HG02678 (cell line): ENCODE measurements at regions not wholly inside any gene's neighbourhood (a gene's known extent, or its start where the extent isn't known, plus 50 kb on each side); places are given as distances from the start of the nearest gene placed in this dataset.

Experiments
- ATAC-seq: cut with Tn5 transposase; IDR thresholded peaks from one replicate; pipeline ENCODE4 v1.9.1; 2021; ENCODE audit warnings: mild to moderate bottlenecking, moderate library complexity; ENCODE audit not compliant: unreplicated experiment

- no peak for ATAC-seq
These were observed 219.6 kb upstream of the LRRN1 start for GRCh38 chr3:3579658-3580057.

- ATAC-seq, result no peak
These were observed 220.5 kb upstream of the LRRN1 start for GRCh38 chr3:3578718-3579117.

DNA sequence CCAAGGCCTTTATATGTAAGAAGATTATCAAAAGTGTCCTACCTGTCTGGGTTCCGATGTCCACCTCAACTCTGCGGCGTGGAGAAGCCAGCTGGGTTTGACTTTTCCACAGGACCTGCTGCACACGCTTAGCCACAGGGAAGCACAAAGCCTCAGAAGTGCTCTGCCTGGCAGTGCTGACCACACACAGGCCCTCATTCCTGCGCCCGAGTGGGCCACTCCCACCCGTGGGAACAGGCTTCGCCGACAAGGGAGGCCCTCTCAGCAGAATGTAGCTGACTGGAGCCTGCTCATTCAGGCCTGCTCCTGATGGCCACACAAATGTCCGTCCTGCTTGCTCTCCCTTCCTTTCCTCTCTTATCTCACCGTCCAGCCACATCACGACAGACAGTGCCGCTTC lies 221.4 kb upstream of the LRRN1 start:
- no peak for ATAC-seq

DNA sequence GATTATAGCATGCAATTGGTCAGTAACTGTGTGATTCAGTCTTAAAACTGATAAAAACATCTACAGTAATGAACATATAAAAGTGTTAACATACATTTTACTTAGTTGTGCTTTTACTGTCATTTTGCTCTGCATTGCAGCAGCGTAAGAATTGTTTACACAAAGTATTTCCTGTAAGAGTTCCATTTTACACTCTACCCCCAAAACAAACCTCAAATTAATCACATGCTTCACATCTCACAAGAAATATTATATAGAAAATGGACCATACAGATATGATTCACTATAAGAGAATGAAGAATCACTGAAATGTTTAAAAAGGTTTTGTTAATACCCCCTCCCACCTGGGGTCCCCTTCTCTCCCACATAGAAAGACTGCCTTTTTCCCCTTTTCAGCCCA lies 225.9 kb upstream of the LRRN1 start:
- no peak for ATAC-seq

- ATAC-seq, result no peak
These were observed 238.5 kb upstream of the LRRN1 start for GRCh38 chr3:3560591-3561311.

DNA sequence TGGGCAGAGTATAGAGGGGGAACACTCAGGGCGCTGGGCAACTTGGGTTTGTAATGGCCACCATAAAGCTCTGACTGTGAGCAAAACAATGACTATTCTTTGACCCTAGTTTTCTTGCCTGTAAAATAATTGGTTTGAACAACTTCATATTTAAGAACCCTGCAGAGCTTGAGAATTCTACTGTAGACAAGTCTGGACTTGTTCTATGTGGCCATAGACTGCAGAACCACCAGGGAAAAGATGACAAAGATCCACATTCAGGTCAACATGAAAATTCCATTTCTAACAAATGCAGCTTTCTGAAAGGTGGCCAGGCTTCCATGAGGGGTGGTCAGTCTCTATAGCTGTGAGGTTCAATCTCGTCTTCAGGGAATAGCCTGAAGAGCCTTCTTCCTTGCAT lies 239.4 kb upstream of the LRRN1 start:
- ATAC-seq, result no peak

- ATAC-seq, result no peak
These were observed 243.2 kb upstream of the LRRN1 start for GRCh38 chr3:3556078-3556477.

DNA sequence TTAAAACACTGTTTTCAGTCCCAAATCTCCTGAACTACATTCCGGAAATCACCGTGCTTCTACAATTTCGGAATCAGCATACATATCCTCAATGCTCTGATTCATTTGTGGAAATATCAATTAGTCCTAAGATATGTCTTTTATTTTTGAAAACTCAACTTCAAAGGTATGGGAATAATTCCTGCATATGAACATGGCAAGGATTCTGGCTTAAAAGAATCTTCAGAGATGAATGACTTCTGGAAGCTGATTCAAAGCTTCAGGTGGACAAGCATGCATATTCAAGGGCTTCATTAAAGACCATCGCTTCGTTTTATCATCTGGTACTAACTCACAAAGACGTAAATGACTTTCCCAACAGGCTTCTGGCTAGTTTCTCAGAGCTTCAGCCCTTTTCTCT lies 246.0 kb upstream of the LRRN1 start:
- no peak for ATAC-seq

DNA sequence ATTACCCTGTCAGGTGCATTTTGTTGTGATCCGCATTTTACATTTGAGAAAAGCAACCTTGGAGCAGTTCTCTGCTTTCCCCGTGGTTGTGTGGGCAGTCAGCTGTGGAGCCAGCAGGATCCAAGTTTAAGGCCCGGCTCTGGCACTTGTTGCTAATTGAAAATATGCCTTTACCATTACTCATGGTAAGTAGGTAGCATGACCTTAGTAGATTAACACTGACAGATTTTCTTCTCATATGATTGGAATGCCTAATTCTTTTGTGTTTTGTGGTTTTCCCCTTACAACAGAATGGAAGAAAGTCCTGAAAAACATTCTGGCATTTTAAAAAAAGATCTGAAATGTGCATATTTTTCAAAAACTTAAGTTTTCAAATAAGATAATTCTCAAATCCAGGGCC lies 246.5 kb upstream of the LRRN1 start:
- ATAC-seq, result no peak

DNA sequence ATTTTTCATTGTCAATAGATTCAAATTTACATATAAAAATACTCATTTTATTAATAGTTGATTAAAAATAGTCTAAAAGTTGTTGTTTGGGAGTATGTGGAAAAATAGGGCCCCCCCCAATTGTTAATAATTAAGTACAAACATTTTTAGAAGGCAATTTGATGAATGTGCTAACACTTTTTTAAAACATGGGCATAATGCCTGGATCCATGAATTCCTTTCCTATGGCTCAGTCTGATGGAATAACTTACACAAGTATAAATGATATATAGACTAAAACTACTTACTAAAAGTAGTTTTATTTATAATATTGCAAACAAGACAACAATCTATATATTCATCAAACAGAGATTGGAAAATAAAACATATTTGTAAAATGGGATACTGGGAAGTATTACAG lies 247.2 kb upstream of the LRRN1 start:
- no peak for ATAC-seq

DNA sequence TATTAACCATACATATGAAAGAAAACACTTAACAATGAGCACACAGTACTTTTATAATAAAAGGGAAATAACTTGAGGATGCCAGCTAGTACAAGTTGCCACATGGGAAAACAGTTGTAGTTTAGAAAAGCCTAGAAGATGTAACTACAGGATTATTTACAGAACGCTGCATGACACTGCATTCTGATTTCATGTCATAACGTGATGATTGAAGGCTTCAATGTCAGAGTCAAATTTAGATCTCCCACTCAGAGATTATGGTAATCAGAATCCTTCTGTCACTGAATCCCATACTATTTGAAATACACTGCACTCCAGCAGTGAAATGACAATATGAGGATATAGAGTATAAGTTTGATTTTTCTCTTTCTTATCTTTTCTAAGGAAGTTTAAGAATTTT lies 253.9 kb upstream of the LRRN1 start:
- ATAC-seq, result no peak

DNA sequence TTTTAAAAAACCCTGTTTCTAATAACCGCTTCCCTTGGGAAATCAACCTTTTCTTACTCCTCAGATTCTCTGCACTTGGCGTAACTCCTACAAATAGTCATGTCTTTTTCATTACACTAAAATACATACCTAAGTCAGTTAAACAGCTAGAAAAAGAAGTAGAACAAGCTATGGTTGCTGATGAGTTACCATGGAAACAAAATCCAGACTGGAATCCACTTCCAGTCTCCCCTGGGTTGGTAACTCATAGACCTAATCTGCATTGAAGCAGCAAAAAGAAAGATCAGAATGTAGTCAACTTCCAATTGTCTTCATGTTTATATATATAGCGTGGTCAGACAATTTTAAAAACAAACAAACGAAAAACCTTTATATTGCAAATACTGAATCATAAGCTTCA lies 260.8 kb upstream of the LRRN1 start:
- no peak for ATAC-seq

- no peak for ATAC-seq
These were observed 266.7 kb upstream of the LRRN1 start for GRCh38 chr3:3532508-3532907.

DNA sequence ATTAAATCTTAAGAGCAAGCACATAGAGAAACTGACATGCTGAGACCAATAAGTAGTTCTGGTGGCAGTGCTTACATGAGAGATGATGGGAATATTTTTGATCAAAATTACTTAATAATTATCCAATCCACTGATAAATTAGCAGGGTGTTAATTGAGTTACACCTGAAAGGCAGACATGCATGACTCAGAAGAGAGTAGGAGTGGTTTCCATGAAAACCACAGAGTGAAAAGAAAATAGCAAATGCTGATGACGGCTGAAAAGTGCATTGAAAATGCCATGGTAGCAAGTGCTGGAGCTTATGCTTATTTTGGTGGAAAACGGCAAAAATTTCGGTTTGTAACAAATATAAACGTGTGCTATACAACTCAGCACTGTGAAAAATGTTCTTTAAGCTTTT lies 267.8 kb upstream of the LRRN1 start:
- no peak for ATAC-seq

DNA sequence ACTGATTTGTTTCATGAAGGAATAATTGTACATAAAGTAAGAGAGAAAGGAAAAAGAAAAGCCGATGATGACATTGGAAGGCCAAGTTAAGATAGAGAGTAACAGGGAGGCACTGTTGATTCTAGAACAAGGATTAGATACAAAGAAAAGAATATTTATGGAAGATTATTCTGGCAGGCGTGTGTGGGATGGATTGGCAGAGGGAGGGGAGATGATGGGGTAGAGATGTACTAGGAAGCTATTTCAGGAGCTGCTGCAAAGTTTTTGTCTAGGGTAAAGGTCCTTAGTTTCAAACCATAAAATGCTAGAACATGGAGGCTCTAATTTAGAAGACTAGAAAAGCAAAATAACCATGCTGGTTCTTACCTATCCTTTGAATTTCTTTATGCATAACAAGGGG lies 280.0 kb upstream of the LRRN1 start:
- ATAC-seq, result no peak

GRCh38 chr3:3516996-3517395 lies 282.2 kb upstream of the LRRN1 start:
- no peak for ATAC-seq

DNA sequence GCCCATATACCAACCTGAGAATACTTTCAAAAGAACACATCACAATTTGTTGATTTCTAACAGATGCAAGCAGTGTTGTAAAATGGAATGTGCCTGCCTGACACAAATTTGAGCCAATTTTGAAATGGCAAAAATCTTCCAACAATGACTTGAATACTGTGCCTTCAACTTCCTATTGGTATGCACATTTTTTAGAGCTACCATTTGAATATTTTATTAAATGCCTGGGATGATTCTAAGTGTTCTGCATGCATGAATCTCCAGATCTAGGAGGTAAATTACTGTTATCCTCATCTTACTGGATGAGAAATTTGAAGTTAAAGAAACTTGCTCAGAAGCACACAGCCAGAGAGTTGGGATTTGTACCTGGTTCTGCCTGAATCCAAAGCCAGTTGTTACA lies 282.8 kb upstream of the LRRN1 start:
- ATAC-seq, result no peak

DNA sequence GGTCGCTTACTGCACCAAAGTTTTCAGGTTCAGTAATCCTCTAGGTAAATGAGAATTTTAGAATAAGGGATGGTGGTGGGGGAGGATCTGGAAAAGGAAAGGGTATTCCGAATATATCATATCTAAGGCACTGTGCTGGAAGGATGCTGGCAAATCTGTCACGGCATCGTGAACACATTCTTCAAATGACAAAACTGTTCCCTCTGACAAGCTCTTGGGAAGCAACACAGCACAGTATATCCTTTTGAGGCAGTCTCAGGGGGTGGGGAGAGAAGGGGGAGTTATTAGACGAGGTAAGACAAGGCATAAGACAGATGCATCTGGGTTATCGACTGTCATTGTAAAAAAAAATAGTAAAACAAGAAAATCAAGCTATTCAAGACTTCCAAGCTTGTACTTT lies 289.6 kb upstream of the LRRN1 start:
- no peak for ATAC-seq

DNA sequence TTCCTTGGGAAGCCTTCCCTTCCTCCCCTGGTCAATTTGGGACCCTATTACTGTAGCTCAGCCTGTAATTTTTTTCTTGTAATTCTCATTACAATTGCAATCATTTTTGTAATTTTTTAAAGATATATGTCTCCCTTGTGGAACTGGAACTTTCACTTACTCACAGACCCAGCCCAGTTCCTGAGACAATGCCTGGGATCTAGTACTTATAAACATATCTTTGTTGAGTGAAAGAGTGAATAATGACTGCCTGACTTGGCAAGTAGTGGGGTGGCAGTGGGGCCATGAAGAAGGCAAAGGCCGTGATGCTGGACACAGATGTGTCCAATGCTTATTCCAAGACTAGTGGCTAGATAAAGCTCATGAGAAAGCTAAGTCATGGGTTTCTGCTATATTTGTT lies 294.5 kb upstream of the LRRN1 start:
- no peak for ATAC-seq

DNA sequence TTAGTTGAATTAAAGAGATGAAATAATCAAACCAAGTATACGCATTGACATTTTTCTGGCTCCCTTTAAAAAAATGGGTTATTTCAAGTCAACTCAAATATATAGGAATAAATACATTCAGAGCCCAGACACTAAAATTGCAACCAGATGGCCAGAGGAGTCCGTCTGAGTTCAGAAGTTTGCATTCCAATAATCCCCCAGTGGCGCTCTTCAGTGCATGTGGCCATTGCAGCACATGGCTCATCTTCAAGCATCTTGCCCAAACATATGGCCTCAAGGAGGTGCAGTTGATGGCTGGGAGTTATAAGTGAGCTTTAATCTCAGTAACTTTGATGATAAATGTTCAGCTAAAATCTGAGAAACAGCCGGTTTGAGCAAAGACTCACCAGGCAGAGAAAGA lies 295.8 kb upstream of the LRRN1 start:
- ATAC-seq, result no peak

DNA sequence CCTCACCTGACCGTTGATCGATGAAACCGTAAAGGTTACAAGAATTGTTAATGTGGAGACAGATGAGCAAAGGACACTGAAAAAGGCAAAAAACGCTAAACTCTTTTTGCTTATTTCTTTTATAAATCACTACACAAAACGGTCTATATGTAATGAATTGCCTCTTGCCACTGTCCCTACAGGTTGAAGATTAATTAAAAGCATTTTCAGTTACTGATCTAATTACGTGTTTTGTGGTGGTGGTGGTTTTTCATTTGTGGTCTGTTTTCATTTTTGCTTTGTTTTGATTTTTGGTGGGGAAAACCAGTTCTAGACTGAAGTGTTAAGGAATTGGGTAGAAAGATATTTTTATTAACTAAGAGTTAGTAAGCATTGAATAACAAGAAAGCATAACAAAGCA lies 299.2 kb upstream of the LRRN1 start:
- ATAC-seq, result no peak

DNA sequence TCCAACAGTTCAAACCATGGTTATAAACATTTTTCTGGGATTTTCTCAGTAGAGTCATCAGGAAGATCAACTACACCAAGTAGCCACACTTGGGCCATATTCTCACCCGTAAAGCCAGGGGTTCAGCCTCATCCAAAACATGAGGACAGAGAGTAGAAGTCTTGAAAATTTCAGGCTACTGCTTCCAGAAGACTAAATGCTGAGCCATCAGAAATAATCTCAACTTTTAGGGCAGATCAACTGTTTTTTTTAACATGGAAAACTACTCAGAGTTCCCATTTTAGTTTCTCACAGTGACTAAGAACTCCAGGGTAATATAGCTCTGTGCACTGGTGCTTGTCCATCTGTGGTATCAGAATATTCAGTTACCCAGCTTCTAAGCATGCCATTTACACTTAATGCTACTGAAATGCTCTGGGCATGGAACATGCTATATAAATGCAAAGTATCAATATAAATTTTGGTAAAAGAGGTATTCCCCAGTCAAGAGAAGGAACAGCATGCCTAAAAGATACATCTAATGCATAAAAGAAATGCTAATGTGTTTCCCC lies 300.1 kb upstream of the LRRN1 start:
- ATAC-seq, result no peak

GRCh38 chr3:3495611-3496010 lies 303.6 kb upstream of the LRRN1 start:
- ATAC-seq, result no peak
